ENCODE measurements at regions not wholly inside any gene's neighbourhood (a gene's known extent, or its start where the extent isn't known, plus 50 kb on each side); places are given as distances from the start of the nearest gene placed in this dataset.

DNA sequence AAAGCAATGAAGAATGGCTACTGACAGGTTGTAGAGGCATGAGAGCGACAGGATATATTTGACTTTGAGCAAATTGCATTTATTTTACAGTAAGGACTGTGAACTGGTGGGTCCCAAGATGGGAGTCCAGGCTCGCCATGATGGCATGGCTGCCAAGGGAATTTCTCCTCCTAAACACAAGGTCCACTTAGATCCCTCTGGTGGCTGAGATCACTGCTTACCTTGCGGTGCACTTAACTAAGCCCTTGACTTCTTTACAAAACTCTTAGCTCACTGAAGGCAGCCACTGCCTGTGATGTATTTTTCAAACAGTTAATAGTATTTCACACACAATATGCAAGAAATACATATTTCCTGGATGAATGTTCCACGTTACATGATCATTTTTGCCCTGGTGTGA, 50.3 kb upstream of the SORBS2 start:
- TF ChIP-seq, protein P1, sequence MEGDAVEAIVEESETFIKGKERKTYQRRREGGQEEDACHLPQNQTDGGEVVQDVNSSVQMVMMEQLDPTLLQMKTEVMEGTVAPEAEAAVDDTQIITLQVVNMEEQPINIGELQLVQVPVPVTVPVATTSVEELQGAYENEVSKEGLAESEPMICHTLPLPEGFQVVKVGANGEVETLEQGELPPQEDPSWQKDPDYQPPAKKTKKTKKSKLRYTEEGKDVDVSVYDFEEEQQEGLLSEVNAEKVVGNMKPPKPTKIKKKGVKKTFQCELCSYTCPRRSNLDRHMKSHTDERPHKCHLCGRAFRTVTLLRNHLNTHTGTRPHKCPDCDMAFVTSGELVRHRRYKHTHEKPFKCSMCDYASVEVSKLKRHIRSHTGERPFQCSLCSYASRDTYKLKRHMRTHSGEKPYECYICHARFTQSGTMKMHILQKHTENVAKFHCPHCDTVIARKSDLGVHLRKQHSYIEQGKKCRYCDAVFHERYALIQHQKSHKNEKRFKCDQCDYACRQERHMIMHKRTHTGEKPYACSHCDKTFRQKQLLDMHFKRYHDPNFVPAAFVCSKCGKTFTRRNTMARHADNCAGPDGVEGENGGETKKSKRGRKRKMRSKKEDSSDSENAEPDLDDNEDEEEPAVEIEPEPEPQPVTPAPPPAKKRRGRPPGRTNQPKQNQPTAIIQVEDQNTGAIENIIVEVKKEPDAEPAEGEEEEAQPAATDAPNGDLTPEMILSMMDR (IDR thresholded peaks at IDR 0.05; ENCODE audit: low read depth, low read length, missing control alignments), result no peak
- DNase-seq (ENCODE audit: low read depth), result no peak
- no peak overlapping the region for H3K4me3 ChIP-seq (ENCODE audit: low read depth, low read length)

- no peak for DNase-seq (ENCODE audit: low read depth)
- no peak overlapping the region for H3K4me3 ChIP-seq (ENCODE audit: low read depth, low read length)
- TF ChIP-seq, protein P1 (IDR thresholded peaks at IDR 0.05; ENCODE audit: low read depth, low read length, missing control alignments), result no peak
Observed at GRCh38 chr4:185863946-185864345, 52.0 kb upstream of the SORBS2 start.

- TF ChIP-seq, protein P1 (IDR thresholded peaks at IDR 0.05; ENCODE audit: low read depth, low read length, missing control alignments), result no peak
- H3K4me3 ChIP-seq (ENCODE audit: low read depth, low read length), result no peak overlapping the region
- DNase-seq (ENCODE audit: low read depth), result no peak
Observed at GRCh38 chr4:185865901-185866328, 53.9 kb upstream of the SORBS2 start.

- DNase-seq (ENCODE audit: low read depth), result no peak
- TF ChIP-seq, protein P1 (IDR thresholded peaks at IDR 0.05; ENCODE audit: low read depth, low read length, missing control alignments), result no peak
- no peak overlapping the region for H3K4me3 ChIP-seq (ENCODE audit: low read depth, low read length)
Observed at GRCh38 chr4:185867770-185868169, 55.8 kb upstream of the SORBS2 start.

GRCh38 chr4:185868983-185869382, 57.0 kb upstream of the SORBS2 start:
- DNase-seq (ENCODE audit: low read depth), result no peak
- TF ChIP-seq, protein P1 (IDR thresholded peaks at IDR 0.05; ENCODE audit: low read depth, low read length, missing control alignments), result no peak
- no peak overlapping the region for H3K4me3 ChIP-seq (ENCODE audit: low read depth, low read length)

DNA sequence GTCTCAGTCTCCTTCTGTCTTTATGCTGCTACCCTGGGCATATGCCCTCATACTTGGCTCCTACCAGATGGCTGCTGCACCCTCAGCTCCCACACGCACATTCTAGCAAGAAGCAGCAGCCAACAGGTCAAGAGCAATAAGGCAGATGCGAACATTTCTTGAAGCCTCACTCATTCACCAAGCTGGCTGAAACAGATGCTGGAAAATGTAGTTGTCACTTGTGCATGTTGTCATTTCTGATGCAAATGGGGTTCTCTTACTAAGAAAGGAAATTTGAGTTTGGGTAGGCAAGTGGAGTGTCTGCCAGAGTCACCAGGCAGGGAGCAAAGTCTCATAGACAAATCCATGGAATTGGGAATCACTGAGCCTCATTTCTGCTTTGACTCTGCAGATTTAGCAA, 57.4 kb upstream of the SORBS2 start:
- no peak for DNase-seq (ENCODE audit: low read depth)
- TF ChIP-seq, protein P1 (IDR thresholded peaks at IDR 0.05; ENCODE audit: low read depth, low read length, missing control alignments), result no peak
- H3K4me3 ChIP-seq (ENCODE audit: low read depth, low read length), result no peak overlapping the region

- TF ChIP-seq, protein P1 (IDR thresholded peaks at IDR 0.05; ENCODE audit: low read depth, low read length, missing control alignments), result no peak
- no peak overlapping the region for H3K4me3 ChIP-seq (ENCODE audit: low read depth, low read length)
- DNase-seq (ENCODE audit: low read depth), result no peak
Observed at GRCh38 chr4:185870366-185870765, 58.4 kb upstream of the SORBS2 start.
